Prostate gland (tissue), 2 donors: ENCODE measurements at regions not wholly inside any gene's neighbourhood (a gene's known extent, or its start where the extent isn't known, plus 50 kb on each side); places are given as distances from the start of the nearest gene placed in this dataset.
"Not testable (repeated sequence)": the region's sequence is repeated elsewhere in the genome, so short reads cannot be mapped to it uniquely, and the experiment has no call there.

Source experiments
- DNase-seq: peaks from one replicate; pipeline ENCODE4 v3.0.0-alpha.2; 2019; ENCODE audit warnings: low spot score
- H3K27ac ChIP-seq, 2 donors: fragments of 200-600 bp; sonication (generic); 2 replicates each; pipeline ENCODE4 v1.5.1; 2017 to 2019
- H3K27me3 ChIP-seq: fragments of 200-600 bp; sonication (generic); replicated peaks from 2 replicates; pipeline ENCODE4 v1.5.1; 2019; ENCODE audit not compliant: insufficient read depth
- H3K36me3 ChIP-seq, 2 donors: fragments of 200-600 bp; sonication (generic); 1 replicate in 1 of 2; 2 replicates in 1 of 2; pipeline versions ENCODE4 v1.5.1 to v1.8.1; 2017 to 2019
- H3K4me1 ChIP-seq: fragments of 200-600 bp; sonication (generic); replicated peaks from 2 replicates; pipeline ENCODE4 v1.5.1; 2019
- H3K4me3 ChIP-seq, 2 donors: fragments of 200-600 bp; sonication (generic); 2 replicates each; pipeline ENCODE4 v1.5.1; 2017 to 2019
- H3K9me3 ChIP-seq: fragments of 200-600 bp; sonication (generic); 2 replicates; pipeline ENCODE4 v1.5.1; 2017
- POLR2A ChIP-seq: fragments of 450-650 bp; IDR thresholded peaks from one replicate; pipeline ENCODE4 v1.6.1; 2016; ENCODE audit warnings: antibody characterized with exemption, mild to moderate bottlenecking
- POLR2AphosphoS5 ChIP-seq: sonication (generic); formaldehyde crosslinking; IDR thresholded peaks from one replicate; pipeline ENCODE4 v1.6.1; 2017; ENCODE audit warnings: antibody characterized with exemption
- WGBS: methylation state at CpG from one replicate; pipeline ENCODE4 v1.1.5; 2018; 5-methylcytosine and 5-hydroxymethylcytosine counted together
- intact Hi-C: fragments of 100-400 bp; cut with DNase I; formaldehyde crosslinking; loops from one replicate; pipeline ENCODE4 v1.14.2; 2022
- TF ChIP-seq, protein P1 (sequence below), 4 experiments: fragments of 200-600 bp in 2 of 4; fragments of 450-650 bp in 2 of 4; sonication (generic) in 2 of 4; IDR thresholded peaks; 1 replicate in 3 of 4; 2 replicates in 1 of 4; pipeline ENCODE4 v1.5.1; 2016 to 2019; ENCODE audit warnings: antibody characterized with exemption in 4 of 4, mild to moderate bottlenecking in 2 of 4, moderate library complexity in 2 of 4

DNA sequence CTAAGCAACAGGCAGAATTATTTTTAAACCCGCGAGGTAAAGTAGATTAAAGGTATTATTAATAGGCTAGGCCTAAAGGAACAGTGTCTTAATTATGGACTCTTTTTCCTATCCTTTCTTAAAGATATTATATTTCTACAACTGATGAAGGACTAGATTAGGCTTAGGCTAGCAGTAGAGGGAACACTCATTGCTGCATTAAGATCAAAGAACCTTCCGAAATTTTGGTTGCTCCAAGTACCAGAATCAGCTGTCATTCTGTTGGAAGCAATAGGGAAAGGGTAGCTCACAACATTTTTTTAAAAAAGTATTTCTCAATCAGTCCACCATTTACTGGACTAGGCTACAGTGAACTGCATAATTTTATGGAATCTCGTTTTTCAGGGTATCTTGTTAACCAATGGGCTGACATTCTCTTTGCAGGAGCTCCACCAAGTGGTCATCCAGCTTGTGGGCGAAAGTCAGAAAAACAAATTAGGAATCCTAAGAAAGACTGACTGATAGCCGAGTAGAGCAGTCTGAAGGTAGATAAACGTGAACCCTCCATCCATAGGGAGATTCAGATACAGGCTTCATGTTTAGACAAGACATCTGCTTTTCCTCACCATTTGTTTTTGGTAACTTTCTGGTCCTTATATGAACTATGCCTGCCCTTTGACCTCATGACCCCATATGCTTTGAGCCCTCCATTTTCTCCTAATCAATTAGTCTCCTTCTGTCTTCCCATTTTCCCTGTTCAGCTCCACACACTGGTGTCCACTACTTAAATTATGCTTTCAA is 103.6 kb upstream of the CHD1 start:
- Histone ChIP-seq H3K27me3 (no peaks in the 10 kb centered on the region), H3K4me1 (peaks cover 5% of the 10 kb centered on the region), H3K4me3 (no peak overlapping the region), H3K36me3 (no peaks in the 10 kb centered on the region), H3K27ac (peak overlapping the region; percentile 55 to 69), H3K9me3 (no peaks in the 10 kb centered on the region)
- 40% methylated on average over 7 of the region's 7 CpGs for WGBS
- no peak for TF ChIP-seq POLR2A
- peak; percentile 11 for TF ChIP-seq POLR2AphosphoS5
- TF ChIP-seq, protein P1, sequence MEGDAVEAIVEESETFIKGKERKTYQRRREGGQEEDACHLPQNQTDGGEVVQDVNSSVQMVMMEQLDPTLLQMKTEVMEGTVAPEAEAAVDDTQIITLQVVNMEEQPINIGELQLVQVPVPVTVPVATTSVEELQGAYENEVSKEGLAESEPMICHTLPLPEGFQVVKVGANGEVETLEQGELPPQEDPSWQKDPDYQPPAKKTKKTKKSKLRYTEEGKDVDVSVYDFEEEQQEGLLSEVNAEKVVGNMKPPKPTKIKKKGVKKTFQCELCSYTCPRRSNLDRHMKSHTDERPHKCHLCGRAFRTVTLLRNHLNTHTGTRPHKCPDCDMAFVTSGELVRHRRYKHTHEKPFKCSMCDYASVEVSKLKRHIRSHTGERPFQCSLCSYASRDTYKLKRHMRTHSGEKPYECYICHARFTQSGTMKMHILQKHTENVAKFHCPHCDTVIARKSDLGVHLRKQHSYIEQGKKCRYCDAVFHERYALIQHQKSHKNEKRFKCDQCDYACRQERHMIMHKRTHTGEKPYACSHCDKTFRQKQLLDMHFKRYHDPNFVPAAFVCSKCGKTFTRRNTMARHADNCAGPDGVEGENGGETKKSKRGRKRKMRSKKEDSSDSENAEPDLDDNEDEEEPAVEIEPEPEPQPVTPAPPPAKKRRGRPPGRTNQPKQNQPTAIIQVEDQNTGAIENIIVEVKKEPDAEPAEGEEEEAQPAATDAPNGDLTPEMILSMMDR (IDR thresholded peaks at IDR 0.05), result peak in 3 of 4 experiments; percentile 52 to 73 (median 72)
- intact Hi-C loops, result loop anchor here (2.0 to 5.0 kb wide), 2 partner anchors 105 to 126 kb away; partner anchors contain the start of gene CHD1
- peak; percentile 51 for DNase-seq

GRCh38 chr5:99030906-99031440 is 102.2 kb upstream of the CHD1 start:
- no peaks in the 10 kb centered on the region for H3K36me3 ChIP-seq
- intact Hi-C loops, result loop anchor here (5.0 kb wide), 1 partner anchor 104 kb away; the partner anchor contains the start of gene CHD1
- no peak for DNase-seq

GRCh38 chr5:99029172-99029571 is 100.4 kb upstream of the CHD1 start:
- TF ChIP-seq POLR2AphosphoS5, result no peak
- no peak for TF ChIP-seq POLR2A
- TF ChIP-seq, protein P1 (IDR thresholded peaks at IDR 0.05), result no peak
- H3K36me3 ChIP-seq, result no peaks in the 10 kb centered on the region

More at GRCh38 chr5:99030906-99031440, 102.2 kb upstream of the CHD1 start:
- H3K27me3 ChIP-seq, result no peaks in the 10 kb centered on the region
- no peak overlapping the region for H3K27ac ChIP-seq
- no peak overlapping the region for H3K4me3 ChIP-seq
- peaks cover 5% of the 10 kb centered on the region for H3K4me1 ChIP-seq
- no peaks in the 10 kb centered on the region for H3K9me3 ChIP-seq
- no peak for TF ChIP-seq POLR2AphosphoS5
- TF ChIP-seq, protein P1 (IDR thresholded peaks at IDR 0.05), result no peak
- TF ChIP-seq POLR2A, result no peak

GRCh38 chr5:99028170-99028569 is 99.4 kb upstream of the CHD1 start:
- H3K27ac ChIP-seq, H3K4me1 ChIP-seq, intact Hi-C loops, H3K4me3 ChIP-seq, H3K36me3 ChIP-seq, DNase-seq, H3K9me3 ChIP-seq, H3K27me3 ChIP-seq: not testable (repeated sequence)
- WGBS, result 94% methylated on average over 6 of the region's 6 CpGs

More at GRCh38 chr5:99029172-99029571, 100.4 kb upstream of the CHD1 start:
- H3K9me3 ChIP-seq, result no peaks in the 10 kb centered on the region
- DNase-seq, result no peak
- H3K4me1 ChIP-seq, result peaks cover 5% of the 10 kb centered on the region
- H3K4me3 ChIP-seq, result no peak overlapping the region
- H3K27ac ChIP-seq, result no peak overlapping the region
- no peaks in the 10 kb centered on the region for H3K27me3 ChIP-seq
- 96% methylated on average over 1 of the region's 1 CpG for WGBS
- intact Hi-C loops, result no loop called here

DNA sequence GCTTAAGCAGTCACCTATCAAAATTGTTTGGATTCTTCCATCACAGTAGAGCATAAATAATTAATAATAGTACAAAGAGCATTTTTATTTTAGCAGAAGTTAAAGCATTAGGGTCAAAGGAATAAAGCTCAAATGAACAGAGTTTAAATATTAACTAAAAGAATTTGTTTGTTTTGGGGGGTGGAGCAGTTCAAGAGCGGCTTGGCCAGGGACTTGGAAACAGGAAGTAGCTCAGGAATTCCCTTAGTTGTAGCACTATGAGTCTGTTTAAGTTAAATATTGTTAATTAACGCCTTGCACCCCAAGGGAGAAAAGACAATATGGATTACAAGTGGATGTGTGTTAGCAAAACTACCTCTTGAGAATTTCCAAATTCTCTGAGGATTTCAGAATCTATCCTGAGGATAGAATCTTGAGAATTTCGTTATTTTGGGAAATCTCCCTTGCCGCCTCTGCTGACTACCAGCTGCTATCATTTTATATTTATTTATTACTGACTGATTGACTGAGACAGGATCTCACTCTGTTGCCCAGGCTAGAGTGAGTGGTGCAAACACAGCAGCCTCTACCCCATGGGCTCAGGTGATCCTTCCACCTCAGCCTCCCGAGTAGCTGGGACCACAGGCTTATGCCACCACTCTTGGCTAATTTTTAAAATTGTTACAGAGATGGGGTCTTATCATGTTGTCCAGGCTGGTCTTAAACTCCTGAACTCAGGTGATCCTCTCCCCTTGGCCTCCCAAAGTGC is 96.7 kb upstream of the CHD1 start:
- TF ChIP-seq, protein P1 (IDR thresholded peaks at IDR 0.05), result no peak
- TF ChIP-seq POLR2A (no peak), POLR2AphosphoS5 (no peak)
- WGBS, result 75% methylated on average over 5 of the region's 5 CpGs
- no peaks in the 10 kb centered on the region for H3K9me3 ChIP-seq
- no peak overlapping the region for H3K27ac ChIP-seq
- H3K36me3 ChIP-seq, result no peaks in the 10 kb centered on the region
- intact Hi-C loops, result no loop called here
- no peaks in the 10 kb centered on the region for H3K4me1 ChIP-seq
- no peak overlapping the region for H3K4me3 ChIP-seq
- no peaks in the 10 kb centered on the region for H3K27me3 ChIP-seq
- no peak for DNase-seq
